ENCODE measurements at regions not wholly inside any gene's neighbourhood (a gene's known extent, or its start where the extent isn't known, plus 50 kb on each side); places are given as distances from the start of the nearest gene placed in this dataset.
A peak's percentile ranks its signal among the peaks of the same experiment; 100 is the strongest.
"Not testable (repeated sequence)": the region's sequence is repeated elsewhere in the genome, so short reads cannot be mapped to it uniquely, and the experiment has no call there.

DNA sequence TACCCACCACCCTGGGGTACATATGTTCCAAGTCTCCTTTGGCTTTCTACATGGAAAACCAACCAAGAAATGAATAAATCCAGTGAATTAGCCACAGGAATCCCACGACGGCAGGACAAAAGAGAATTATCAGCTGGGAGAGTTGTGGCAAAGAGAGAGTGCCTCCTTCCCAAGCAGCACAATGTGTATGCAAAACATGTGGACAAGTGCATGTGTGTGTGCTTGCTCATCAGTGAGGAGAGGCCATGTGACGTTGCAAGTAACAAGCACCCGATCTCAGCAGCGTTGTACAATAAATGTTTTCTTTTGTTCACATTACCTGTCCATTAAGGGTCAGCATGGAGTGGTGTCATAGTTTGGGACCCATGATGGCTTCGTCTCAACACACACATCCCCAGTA lies 50.0 kb upstream of the EMX2 start:
- no peak for DNase-seq
- intact Hi-C loops (cut with DNase I) = no loop called here

DNA sequence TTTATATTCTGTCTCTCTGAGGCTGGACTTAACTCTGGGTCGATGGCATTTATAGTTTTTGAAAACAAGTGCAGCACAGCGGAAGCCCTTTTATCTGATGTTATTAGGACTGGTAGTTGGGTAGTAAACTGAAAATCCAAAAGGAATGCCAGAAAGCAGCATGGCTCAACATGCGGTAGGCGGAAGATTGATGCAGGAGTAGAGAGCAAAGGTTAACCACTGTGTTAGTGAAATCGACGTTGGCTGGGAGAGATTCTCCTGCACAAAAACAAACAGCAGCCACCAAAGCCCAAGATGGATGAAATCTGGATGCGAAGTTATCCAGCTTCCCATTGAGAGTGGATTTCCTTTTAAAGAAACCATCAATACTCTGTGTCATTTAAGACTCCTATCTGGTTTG lies 54.5 kb upstream of the EMX2 start:
- DNase-seq = no peak
- intact Hi-C loops (cut with DNase I) = no loop called here

DNA sequence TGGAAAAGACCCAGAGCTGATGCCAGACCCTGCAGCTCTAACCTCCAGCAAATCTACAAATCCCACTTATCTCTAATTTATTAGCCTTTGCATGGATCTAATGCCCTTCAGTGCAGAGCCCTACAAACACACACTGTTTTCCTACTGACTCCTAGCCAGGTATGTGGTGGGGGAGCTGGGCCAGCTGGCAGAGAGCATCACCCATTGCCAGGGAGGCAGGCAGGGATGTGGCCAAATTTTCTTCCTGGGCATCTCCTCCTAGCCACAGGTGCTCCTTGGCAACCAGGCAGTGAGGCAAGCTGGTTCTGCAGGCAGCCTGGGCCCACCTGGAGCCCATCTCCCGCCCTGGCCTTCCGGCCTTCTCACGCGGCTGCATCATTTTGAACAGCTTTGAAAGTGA lies 55.9 kb upstream of the EMX2 start:
- intact Hi-C loops (cut with DNase I) = no loop called here
- DNase-seq = no peak

DNA sequence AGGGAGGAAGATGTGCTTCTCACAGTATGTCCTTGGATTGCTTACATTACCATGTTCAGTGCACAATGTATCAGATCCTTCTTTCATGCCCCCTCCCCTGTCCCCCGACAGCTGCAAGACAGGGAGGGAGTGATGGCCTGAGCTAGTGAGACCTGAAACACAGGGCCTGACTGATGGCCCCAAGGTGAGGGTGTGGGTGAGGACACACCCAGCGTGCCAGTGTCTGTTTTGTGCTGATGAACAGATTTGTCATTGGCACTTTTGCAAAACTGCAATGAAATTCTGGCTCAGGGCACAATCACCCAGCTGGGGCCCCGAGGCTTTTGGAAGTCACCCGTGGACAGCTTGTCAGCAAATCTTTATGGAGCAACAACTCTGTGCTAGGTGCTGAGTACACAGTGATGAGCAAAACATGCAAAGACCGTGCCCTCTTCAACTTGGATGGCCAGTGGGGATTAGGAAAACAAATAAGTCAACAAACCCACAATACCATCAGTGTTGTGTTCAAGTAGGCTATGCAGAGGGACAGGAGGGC lies 59.4 kb upstream of the EMX2 start:
- no peak for DNase-seq
- intact Hi-C loops (cut with DNase I) = no loop called here

DNA sequence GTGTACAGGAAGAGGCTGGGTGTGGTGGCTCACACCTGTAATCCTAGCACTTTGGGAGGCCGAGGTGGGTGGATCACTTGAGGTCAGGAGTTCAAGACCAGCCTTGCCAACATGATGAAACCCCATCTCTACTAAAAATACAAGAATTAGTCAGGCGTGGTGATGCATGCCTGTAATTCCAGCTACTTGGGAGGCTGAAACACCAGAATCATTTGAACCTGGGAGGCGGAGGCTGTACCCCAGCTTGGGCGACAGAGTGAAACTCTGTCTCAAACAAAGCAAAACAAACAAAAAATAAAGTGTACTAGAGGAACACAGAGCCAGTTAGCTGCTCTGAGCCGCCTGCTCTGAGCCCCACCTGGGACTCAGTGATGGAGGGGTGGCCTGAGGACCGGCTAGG lies 61.5 kb upstream of the EMX2 start:
- DNase-seq; intact Hi-C loops (cut with DNase I): not testable (repeated sequence)

DNA sequence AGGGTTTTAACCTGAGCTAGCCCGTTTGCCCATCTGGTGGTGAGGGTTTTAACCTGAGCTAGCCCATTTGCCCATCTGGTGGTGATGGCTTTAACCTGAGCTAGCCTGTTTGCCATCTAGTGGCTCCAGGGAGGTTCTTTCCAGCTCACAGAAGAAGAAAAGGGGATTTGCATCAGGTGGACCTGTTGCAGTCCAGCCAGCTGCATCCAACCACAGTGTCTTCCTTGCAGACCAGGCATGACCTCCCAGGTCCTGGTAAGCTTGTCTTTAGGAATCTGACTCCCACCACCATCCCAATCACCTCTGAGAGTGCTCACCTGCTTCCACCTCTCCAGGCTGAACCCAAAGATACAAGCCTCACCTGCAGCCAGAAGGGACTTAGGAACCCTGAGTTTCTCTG lies 62.4 kb upstream of the EMX2 start:
- DNase-seq = no peak
- intact Hi-C loops (cut with DNase I) = no loop called here

DNA sequence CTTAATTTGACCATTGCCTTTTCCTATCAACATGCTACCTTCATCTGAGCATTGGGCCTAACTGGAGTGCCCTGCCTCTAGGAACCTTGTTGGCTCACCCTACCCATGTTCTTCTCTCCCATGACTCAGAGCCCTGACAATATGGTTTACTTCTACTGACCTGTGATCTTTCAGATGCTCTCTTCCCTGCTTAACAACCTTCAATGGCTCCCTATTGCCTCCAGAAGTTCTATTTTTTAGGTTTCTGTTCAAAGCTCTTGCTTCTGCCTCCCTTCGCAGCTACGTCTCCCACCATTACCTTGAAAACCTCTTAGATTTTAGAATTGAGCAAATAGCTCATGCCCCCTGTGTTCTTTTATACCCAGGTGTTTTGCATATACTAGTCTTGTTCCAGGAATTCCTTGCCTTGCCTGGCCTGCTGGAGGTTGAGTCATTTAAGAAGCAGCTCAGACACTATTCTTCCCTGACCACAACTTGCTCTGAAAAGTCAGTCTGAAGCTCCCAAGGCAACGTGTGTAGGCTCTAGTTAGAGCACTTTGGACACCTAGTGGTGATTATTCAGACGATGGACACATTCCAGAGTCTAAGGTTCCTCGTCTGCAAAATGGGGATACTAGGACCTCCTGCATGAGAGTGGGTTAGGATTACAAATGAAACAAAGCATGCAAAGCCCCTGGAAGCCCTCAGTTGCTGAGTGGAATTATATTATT lies 64.4 kb upstream of the EMX2 start:
- intact Hi-C loops (cut with DNase I) = no loop called here
- DNase-seq = no peak

DNA sequence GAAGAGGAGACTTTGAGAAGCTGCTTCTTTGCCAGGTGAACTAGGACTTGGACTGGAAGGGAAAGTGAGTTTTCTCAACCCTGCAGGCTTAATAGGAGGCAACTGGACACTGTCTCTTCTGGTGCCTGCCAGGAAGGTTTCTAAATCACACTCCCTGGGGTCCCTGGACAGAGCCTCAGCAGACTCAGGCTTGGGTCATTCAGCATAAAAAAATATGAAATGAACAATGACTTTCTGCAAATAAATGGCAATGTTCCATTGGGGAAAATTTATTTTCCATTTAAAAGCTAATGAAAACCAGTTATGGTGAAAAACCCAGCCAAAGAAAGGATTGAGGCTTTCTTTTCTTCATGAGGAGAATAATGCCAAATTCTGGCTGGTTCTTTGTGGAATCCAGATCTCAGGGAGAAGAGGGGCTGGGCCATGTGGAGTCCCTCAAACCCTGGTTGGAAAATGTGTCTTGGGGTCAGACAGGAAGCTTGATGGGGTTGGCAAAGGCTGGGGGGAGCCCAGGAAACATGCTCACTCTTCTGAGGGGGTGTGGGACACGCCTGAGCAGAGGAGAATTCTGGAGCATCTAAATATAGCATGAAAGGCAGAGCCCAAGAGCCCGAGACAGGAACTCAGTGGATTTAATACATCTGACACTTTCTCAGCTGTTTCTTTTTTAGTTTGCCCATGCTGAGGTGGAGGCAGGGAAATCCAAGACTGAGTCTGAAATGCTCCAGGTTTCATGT lies 65.2 kb upstream of the EMX2 start:
- DNase-seq = no peak
- intact Hi-C loops (cut with DNase I) = no loop called here

DNA sequence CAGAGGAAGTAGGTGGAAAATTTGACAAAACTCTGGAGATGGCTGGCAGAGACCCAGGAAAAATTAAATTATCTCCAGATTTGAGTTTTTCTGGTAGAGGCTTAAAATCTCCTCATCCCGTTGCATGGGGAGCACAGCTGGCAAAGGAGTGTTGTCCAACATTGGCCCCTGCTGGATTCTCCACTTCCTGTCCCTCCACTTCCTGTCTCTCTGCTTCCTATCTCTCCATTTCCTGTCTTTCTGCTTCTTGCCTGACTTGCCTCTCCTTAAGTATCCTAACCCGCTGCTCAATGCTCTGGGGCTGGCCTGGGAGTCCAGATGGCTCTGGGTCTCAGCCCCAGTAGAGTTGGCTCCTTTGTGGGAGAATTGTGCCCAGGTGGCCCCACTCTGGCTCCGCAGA lies 65.8 kb upstream of the EMX2 start:
- DNase-seq = no peak
- intact Hi-C loops (cut with DNase I) = no loop called here

DNA sequence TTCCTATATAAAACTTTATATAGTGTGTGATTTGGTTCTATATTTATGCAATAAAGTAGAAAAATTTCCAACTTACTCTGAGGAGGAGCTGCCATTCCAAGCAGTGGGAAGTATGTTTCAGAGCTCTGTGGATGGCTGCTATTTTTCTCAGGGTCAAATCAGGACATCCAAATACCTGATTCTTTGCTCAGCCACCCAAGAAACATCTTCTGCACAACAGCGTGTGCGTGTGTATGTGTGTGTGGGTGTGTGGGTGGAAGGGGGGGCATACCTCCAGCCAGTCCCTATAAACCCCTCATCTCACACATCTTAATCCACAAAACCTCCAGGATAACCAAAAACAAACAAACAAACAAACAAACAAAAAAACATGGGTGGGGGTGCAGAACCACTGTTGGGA lies 66.3 kb upstream of the EMX2 start:
- DNase-seq = no peak
- intact Hi-C loops (cut with DNase I) = no loop called here

DNA sequence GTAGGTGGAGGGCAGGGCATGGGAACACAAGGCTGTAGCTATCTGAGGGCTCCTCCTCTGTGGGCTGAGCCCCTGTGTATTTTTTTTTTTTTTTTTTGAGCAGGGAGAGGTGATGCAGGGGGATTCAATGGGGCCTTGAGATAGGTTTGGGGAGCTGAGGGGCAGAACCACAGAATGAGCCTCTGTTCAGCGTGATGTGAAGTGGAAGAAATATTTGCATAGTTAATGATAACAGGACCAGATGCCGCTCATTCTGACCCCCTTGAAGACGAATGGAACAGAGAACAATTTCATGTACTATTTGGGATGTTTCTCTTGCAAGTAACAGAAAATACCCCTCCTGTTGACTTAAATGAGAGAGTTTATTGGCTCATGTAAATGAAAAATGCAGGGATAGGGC lies 69.7 kb upstream of the EMX2 start:
- no peak for DNase-seq
- intact Hi-C loops (cut with DNase I) = no loop called here

DNA sequence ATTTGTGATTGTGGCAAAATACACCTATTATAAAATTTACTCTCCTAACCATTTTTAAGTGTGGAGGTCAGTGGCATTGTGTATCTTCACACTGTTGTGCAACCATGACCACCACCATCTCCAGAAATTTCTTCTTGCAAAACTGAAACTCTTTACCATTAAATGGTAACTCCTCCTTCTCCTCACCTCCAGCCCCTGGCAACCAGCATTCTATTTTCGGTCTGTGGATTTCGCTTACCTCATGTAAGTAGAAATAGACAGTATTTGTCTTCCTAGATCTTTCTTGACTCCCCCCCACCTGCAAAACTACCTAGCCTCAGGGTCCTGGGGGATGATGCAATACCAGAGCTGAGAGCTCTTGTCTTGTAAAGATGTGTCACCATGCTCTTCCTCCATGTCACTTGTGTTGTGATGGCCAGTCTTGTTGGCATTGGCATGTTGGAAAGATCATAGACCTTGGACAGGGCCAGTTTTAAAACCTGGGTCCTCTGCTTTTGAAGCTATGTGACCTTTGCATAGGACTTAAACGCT lies 71.1 kb upstream of the EMX2 start:
- no peak for DNase-seq
- intact Hi-C loops (cut with DNase I) = no loop called here

DNA sequence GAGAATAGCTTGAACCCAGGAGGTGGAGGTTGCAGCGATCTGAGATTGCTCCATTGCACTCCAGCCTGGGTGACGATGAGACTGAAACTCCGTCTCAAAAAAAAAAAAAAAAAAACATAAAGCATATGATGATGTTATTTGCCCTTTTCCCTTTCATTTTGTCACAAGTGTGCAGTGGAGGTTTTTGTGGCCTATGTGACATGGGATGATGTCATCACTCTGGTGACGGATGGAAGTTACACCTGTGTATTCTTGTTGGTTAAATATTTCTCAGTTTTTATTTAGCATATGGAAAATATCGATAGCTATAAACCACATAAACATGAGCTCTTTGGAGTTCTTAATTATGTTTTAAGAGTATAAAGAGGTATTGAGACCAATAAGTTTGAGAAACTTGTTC lies 71.8 kb upstream of the EMX2 start:
- DNase-seq = no peak
- intact Hi-C loops (cut with DNase I) = no loop called here

DNA sequence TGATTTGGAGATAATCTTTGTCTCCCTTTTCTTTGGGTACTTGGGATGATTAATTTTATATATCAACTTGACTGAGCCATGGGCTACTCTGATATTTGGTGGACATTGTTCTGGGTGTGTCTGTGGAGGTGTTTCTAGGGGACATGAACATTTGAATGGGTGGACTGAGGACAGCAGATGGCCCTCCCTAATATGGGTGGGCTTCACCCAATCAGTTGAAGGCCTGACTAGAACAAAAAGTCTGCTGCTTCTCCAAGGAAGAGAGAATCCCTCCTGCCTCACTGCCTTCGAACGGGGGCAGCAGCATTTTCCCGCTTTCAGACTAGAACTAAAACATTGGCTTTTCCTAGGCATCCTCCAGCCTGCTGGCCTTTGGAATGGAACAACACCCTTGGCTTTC lies 73.9 kb upstream of the EMX2 start:
- intact Hi-C loops (cut with DNase I) = no loop called here
- no peak for DNase-seq

DNA sequence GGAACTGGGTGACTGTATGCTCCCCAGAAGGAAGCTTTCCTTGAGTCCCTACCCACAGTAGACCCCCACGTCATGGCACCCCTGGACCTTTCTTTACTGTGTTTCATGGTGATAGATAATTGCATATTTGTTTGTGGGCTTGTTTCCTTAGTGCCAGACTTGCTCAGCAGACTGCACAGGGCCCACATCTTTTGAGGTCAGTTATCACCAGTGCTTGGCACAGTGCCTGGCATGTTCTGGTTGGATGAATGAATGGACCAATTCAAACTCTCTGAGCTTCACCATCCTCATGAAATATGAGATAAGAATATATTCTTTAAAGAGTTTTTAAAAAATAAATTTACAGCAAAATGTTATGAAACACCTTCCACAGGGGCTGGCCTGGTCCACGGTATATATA lies 78.4 kb upstream of the EMX2 start:
- no peak for DNase-seq
- intact Hi-C loops (cut with DNase I) = no loop called here

DNA sequence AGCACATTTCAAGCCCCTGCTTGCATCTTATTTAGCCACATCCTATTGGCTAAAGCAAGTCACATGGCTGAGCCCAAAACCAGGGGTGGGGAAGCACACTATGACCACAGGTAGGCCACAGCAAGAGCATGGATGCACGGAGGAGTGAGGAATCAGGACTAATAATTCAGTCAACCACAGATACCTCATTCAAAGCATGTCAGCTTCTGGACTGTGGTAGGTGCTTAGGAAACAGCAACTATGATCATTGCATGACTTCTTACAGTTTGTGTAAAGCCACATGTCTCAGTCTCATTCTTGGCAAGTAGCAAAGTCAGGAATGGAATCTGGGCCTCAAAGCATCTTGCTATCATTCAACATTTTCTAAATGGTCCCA lies 79.0 kb upstream of the EMX2 start:
- intact Hi-C loops (cut with DNase I) = no loop called here
- no peak for DNase-seq

DNA sequence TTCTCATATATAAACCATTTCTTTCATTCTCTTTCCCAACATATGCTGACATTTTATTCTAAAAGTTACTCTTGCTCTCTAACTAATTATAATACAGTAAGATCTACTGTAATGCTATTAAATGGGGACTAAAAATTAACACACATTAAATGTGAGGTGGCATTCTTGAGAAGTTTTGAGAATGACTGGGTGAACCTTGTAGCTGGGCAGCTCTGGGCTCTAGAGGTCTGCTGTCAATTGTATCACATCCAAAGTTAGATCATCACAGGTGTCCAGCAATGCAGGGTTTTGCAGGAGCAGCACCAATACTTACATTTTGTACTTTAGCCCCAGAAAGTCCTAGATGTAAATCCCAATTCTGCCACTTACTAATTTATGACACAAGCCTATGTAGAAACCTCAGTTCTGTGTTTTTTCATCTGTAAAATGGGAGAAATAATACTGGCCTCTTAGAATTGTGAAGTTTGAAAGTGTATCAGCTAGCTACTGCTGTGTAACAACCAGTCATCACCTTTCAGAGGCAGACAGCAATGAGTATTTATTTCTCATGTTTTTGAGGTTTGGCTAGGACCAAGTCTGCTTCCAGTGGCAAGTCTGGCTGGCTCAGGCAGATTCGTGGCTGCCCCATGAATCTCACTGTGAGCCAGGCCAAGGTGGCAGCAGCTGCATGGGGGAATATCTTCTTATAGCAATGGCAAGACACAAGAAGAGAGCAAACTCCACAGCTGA lies 79.6 kb upstream of the EMX2 start:
- no peak for DNase-seq
- intact Hi-C loops (cut with DNase I) = no loop called here

DNA sequence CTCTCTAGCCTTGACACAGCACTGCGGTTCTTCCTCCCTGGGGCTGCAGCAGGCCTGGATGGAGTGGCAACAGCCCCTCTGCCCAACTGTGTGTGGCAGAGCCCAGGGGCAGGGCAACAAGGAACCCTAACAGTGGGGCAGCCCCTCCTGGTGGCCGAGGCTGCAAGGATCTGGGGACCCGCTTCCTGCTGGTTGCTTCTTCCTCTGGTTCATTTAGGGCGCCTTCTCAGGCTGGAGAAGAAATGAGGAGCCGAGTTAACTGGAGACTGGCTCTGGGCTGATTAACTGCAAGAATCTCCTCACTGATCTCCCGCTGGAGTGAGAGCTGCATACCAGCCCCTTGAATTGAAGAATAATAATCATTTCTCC lies 80.1 kb upstream of the EMX2 start:
- DNase-seq = no peak

DNA sequence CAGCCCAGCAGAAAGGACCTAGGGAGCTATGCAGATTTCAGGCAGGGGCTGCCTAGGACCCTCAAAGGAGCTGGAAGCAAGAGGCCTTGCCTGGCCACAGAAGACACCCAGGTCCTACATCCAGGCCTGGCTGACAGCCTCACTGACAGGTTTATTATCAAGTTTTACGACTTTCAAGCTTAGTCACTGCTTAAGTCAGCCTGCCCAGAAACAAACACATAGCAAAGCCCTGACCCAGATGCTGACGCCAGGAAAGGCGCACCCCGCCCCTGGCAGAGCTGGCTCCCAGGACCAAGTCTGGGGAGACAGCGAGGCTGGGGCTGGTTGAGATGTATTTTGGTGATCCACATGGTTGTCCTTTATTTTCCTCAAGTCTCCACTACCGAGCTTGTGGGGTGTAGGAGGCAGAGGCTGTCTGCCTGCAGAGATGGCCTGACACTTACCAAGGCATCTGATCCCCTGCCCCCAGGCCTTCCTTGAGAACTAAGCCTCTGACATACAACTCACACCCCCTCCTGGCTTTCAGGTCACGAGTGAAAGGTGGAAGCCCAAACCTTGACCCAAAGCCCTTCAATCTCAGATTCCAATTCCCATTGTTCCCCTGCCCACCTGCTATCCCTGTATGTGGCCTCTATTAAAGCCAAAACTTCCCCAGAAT lies 80.7 kb upstream of the EMX2 start:
- intact Hi-C loops (cut with DNase I) = no loop called here
- peak in 2 of 42 donors; percentile 4 to 15 for DNase-seq

More for the DNA sequence above, 80.1 kb upstream of the EMX2 start:
- intact Hi-C loops (cut with DNase I) = no loop called here

All from head of caudate nucleus (tissue), 42 donors.